ENCODE measurements at regions not wholly inside any gene's neighbourhood (a gene's known extent, or its start where the extent isn't known, plus 50 kb on each side); places are given as distances from the start of the nearest gene placed in this dataset.

- DNase-seq = no peak
These were observed 2651.6 kb downstream of the ARAP2 start for GRCh38 chr4:33592701-33593100.

- DNase-seq = no peak
These were observed 2637.4 kb downstream of the ARAP2 start for GRCh38 chr4:33606951-33607350.

- no peak for DNase-seq
These were observed 2628.2 kb downstream of the ARAP2 start for GRCh38 chr4:33616121-33616520.

GRCh38 chr4:33625748-33626147, 2618.6 kb downstream of the ARAP2 start:
- no peak for DNase-seq

- no peak for DNase-seq
These were observed 2618.1 kb downstream of the ARAP2 start for GRCh38 chr4:33626221-33626620.

- no peak for DNase-seq
These were observed 2616.0 kb downstream of the ARAP2 start for GRCh38 chr4:33628296-33628695.

- DNase-seq = no peak
These were observed 2595.3 kb downstream of the ARAP2 start for GRCh38 chr4:33649015-33649414.

- no peak for DNase-seq
These were observed 2594.8 kb downstream of the ARAP2 start for GRCh38 chr4:33649471-33649870.

- DNase-seq = no peak
These were observed 2594.3 kb downstream of the ARAP2 start for GRCh38 chr4:33650036-33650435.

GRCh38 chr4:33658971-33659370, 2585.3 kb downstream of the ARAP2 start:
- DNase-seq = no peak

GRCh38 chr4:33661636-33662035, 2582.7 kb downstream of the ARAP2 start:
- no peak for DNase-seq

GRCh38 chr4:33685939-33686338, 2558.4 kb downstream of the ARAP2 start:
- no peak for DNase-seq

- DNase-seq = no peak
These were observed 2548.3 kb downstream of the ARAP2 start for GRCh38 chr4:33696041-33696440.

- DNase-seq = no peak
These were observed 2547.7 kb downstream of the ARAP2 start for GRCh38 chr4:33696586-33696985.

- DNase-seq = no peak
These were observed 2535.1 kb downstream of the ARAP2 start for GRCh38 chr4:33709247-33709646.

GRCh38 chr4:33711826-33712225, 2532.5 kb downstream of the ARAP2 start:
- no peak for DNase-seq

- DNase-seq = no peak
These were observed 2529.3 kb downstream of the ARAP2 start for GRCh38 chr4:33714971-33715370.

GRCh38 chr4:33715841-33716395, 2528.4 kb downstream of the ARAP2 start:
- no peak for DNase-seq

GRCh38 chr4:33722254-33722653, 2522.1 kb downstream of the ARAP2 start:
- no peak for DNase-seq

- no peak for DNase-seq
These were observed 2521.4 kb downstream of the ARAP2 start for GRCh38 chr4:33722800-33723516.

GRCh38 chr4:33724685-33725084, 2519.6 kb downstream of the ARAP2 start:
- no peak for DNase-seq

- no peak for DNase-seq
These were observed 2518.5 kb downstream of the ARAP2 start for GRCh38 chr4:33725861-33726260.

GRCh38 chr4:33737726-33738125, 2506.6 kb downstream of the ARAP2 start:
- no peak for DNase-seq

GRCh38 chr4:33739884-33740632, 2504.3 kb downstream of the ARAP2 start:
- no peak for DNase-seq
